Subcutaneous abdominal adipose tissue (tissue), 5 donors: ENCODE measurements at regions not wholly inside any gene's neighbourhood (a gene's known extent, or its start where the extent isn't known, plus 50 kb on each side); places are given as distances from the start of the nearest gene placed in this dataset.
"Not testable (repeated sequence)": the region's sequence is repeated elsewhere in the genome, so short reads cannot be mapped to it uniquely, and the experiment has no call there.

ENCODE experiments used
- H3K27ac ChIP-seq: one replicate; pipeline ENCODE4 v1.7.0; 2013; ENCODE audit warnings: low read depth, mild to moderate bottlenecking, inconsistent platforms, low read length, moderate library complexity
- H3K27me3 ChIP-seq, 5 donors: one replicate each; pipeline ENCODE4 v1.7.0; 2013; ENCODE audit warnings: low read length in 5 of 5, inconsistent platforms in 1 of 5; ENCODE audit not compliant: control insufficient read depth in 5 of 5, insufficient read depth in 4 of 5
- H3K36me3 ChIP-seq, 5 donors: one replicate each; pipeline ENCODE4 v1.7.0; 2013; ENCODE audit warnings: low read length in 5 of 5; ENCODE audit not compliant: control insufficient read depth in 5 of 5, insufficient read depth in 5 of 5
- H3K4me1 ChIP-seq, 5 donors: one replicate each; pipeline ENCODE4 v1.7.0; 2013; ENCODE audit warnings: low read length in 5 of 5, mild to moderate bottlenecking in 3 of 5, moderate library complexity in 1 of 5; ENCODE audit not compliant: control insufficient read depth in 5 of 5, insufficient read depth in 5 of 5
- H3K4me3 ChIP-seq, 5 donors: one replicate each; pipeline ENCODE4 v1.7.0; 2013; ENCODE audit warnings: low read length in 5 of 5, low read depth in 1 of 5
- H3K9ac ChIP-seq, 5 donors: one replicate each; pipeline ENCODE4 v1.7.0; 2013; ENCODE audit warnings: low read length in 5 of 5, mild to moderate bottlenecking in 4 of 5, moderate library complexity in 3 of 5
- H3K9me3 ChIP-seq, 5 donors: one replicate each; pipeline ENCODE4 v1.7.0; 2013; ENCODE audit warnings: low read length in 5 of 5; ENCODE audit not compliant: control insufficient read depth in 5 of 5
- donor health status: healthy.
- donor health status: healthy.
- donor health status: healthy.
- donor health status: healthy.
- donor health status: healthy.

DNA sequence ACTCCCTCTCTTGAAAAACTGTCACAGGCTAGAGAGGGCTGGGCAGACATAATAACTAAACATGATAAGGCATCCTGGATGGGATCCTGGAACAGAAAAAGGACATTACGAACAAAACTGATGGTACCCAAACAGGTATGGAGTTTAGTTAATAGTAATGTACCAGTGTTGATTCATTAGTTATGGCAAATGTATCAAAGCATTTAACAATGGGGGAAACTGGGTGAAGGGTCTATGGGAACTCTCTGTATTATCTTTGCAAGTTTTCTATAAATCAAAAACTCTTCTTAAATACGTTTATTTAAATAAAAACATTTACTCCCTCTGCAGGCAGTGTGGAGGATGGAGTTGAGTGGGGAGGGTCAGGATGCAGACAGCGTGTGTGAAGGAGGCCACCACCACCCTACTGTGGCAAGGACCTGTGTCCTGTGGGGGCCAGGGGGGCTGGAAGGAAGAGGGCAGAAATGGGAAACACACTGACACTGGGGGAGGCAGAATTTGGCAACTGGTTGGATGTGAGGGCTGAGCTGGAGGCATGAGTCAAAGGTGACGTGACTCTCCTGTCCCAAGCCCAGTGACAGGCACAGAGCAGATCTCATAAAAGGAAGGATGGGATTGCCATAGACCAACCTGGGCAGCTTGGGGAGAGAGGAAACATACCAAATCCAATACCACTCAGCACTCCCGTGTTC, 59.6 kb upstream of the ITGA11 start:
- peaks cover 0 to 4% (median 2%) of the 10 kb centered on the region in 5 donors for H3K27me3 ChIP-seq

DNA sequence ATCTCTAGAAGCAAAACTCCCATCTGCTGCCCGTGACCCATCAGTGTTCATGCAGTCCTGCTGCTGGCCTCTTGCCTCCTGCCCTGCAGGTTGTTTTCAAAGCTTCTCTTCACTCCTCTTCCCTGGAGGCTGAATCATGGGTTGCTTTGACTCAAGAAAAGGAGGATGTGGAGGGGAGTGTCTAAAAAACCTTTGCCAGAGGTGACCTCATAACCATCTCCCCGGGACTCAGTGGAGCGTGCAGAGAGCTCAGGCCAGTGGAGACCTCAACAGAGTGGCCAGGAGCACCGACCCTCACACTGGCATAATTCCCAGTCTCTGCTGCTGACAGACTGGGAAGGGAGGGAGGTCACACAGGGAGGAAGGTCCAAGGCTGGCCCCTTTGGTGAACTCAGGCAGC, 60.9 kb upstream of the ITGA11 start:
- no peak overlapping the region for H3K27ac ChIP-seq

More for the DNA sequence above, 59.6 kb upstream of the ITGA11 start:
- Histone ChIP-seq H3K9me3 (no peaks in the 10 kb centered on the region), H3K36me3 (no peaks in the 10 kb centered on the region), H3K27ac (no peak overlapping the region), H3K4me3 (no peak overlapping the region), H3K9ac (no peak overlapping the region), H3K4me1 (peaks cover 4 to 24% (median 7%) of the 10 kb centered on the region in 5 donors)

DNA sequence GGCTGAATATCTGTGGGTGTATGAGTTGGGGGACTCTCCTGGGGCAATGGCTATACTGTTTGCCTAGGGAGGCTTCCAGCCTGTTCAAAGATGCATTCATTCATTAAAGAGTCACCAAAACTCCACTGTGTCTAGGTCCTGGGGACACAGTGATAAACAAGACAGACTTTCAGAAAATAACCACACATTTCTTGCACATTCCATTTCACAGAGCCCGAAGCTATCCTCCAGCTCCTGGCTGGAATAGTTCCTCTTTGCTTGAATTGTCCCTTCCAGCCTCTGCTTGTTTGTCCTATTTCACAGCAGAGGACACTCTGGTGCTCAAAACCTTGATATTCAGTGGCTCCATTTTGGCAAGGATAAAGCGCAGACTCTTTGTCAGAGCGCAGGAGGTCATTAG, 61.7 kb upstream of the ITGA11 start:
- Histone ChIP-seq H3K27ac (no peak overlapping the region), H3K9ac (no peak overlapping the region), H3K4me3 (no peak overlapping the region), H3K36me3 (no peaks in the 10 kb centered on the region), H3K4me1 (peaks cover 0 to 10% (median 0%) of the 10 kb centered on the region in 5 donors), H3K9me3 (no peaks in the 10 kb centered on the region), H3K27me3 (peaks cover 0 to 4% (median 2%) of the 10 kb centered on the region in 5 donors)

More for the DNA sequence above, 60.9 kb upstream of the ITGA11 start:
- Histone ChIP-seq H3K27me3 (peaks cover 0 to 4% (median 2%) of the 10 kb centered on the region in 5 donors), H3K9me3 (no peaks in the 10 kb centered on the region), H3K4me1 (peaks cover 0 to 14% (median 0%) of the 10 kb centered on the region in 5 donors), H3K9ac (no peak overlapping the region), H3K4me3 (no peak overlapping the region), H3K36me3 (no peaks in the 10 kb centered on the region)

DNA sequence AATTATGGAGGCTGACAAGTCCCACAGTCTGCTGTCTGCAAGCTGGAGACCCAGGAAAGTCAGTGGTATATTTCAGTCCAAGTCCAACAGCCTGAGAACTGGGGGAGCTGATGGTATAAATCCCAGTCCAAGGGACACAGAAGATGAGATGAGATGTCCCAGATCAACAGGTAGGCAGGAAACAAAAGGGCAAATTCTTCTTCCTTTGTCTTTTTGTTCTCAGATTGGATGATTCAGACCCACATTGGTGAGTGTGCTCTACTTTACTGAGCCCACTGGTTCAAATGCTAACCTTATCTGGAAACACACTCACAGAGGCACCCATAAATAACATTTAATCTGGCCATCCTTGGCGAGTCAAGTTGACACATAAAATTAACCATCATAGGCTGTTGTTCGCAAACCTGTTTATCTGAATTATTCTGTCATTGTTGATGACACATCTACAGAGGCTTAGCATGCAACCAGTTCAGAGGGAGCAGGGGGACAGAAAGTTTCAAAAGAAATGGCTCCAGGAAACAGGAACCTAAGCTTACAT, 62.7 kb upstream of the ITGA11 start:
- Histone ChIP-seq H3K27ac (no peak overlapping the region), H3K27me3 (peaks cover 0 to 4% (median 2%) of the 10 kb centered on the region in 5 donors), H3K4me3 (no peak overlapping the region)

DNA sequence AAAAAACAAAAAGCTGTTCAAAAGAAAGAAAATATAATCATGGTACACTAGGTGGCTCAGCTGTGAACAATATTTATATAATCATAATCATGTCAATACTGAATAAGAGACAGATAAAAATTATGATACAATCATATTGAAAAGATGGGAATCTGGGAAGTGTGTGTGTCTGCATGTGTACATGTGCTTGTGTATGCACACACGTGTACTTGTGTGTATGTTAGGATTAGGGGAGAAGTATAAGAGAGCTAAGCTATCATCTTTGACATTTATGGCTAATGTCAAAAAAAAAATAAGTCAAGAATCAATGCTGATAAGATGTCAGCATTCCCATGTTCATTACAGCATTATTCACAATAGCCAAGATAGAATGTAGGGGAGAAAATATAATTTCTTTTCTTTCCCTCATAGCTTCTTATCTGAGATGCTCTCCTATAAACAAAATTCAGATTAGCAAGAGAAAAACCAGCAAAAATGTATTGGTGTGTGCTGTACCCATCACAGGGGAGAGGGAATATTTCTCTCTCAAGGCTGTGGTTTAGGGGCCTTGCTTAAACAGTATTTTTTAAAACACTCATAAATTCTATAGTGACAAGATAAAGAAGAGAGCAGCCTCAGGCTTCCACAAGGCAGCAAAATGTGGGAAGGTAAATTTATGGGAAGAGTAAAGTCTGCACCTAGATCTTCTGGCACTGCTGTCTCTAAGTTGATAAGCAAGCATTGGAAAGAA, 63.4 kb upstream of the ITGA11 start:
- peaks cover 0 to 4% (median 2%) of the 10 kb centered on the region in 5 donors for H3K27me3 ChIP-seq
- no peaks in the 10 kb centered on the region for H3K9me3 ChIP-seq
- peaks cover 0 to 13% (median 4%) of the 10 kb centered on the region in 5 donors for H3K4me1 ChIP-seq
- H3K27ac ChIP-seq = no peak overlapping the region
- H3K36me3 ChIP-seq = no peaks in the 10 kb centered on the region
- H3K9ac ChIP-seq = no peak overlapping the region
- no peak overlapping the region for H3K4me3 ChIP-seq

More for the DNA sequence above, 62.7 kb upstream of the ITGA11 start:
- Histone ChIP-seq H3K36me3 (no peaks in the 10 kb centered on the region), H3K9ac (no peak overlapping the region), H3K4me1 (peaks cover 0 to 10% (median 0%) of the 10 kb centered on the region in 5 donors), H3K9me3 (no peaks in the 10 kb centered on the region)

DNA sequence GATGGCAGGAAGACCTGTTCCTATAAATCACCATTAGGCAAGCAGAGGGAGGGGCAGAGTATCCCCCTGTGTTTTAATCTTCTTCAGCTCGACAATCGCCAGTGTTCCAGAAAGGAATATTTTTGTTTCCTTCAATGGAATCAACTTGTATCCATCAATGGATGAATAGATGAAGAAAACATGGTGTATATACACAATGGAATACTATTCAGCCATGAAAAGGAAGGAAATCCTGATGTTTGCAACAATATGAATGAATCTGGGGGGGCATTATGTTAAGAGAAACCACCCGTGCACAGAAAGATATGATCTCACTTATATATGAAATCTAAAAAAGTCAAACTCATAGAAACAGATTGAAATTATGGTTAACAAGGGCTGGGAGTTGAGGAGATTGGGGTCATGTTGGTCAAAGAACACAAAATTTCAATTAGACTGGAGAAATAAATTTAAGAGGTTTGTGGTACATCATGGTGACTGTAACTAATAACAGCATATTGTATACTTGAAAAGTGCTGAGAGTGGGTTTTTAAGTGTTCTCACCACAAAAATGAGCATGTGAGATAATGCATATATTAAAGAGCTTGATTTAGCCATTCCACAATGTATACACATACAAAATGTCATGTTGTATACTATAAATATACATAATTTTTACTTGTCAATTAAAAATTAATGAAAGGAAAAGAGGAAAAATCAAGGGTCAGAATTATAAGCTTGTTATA, 64.2 kb upstream of the ITGA11 start:
- Histone ChIP-seq H3K27ac (no peak overlapping the region), H3K9me3 (no peaks in the 10 kb centered on the region), H3K4me1 (peaks cover 0 to 20% (median 11%) of the 10 kb centered on the region in 5 donors), H3K36me3 (no peaks in the 10 kb centered on the region), H3K4me3 (no peak overlapping the region), H3K27me3 (peaks cover 0 to 4% (median 2%) of the 10 kb centered on the region in 5 donors), H3K9ac (no peak overlapping the region)

DNA sequence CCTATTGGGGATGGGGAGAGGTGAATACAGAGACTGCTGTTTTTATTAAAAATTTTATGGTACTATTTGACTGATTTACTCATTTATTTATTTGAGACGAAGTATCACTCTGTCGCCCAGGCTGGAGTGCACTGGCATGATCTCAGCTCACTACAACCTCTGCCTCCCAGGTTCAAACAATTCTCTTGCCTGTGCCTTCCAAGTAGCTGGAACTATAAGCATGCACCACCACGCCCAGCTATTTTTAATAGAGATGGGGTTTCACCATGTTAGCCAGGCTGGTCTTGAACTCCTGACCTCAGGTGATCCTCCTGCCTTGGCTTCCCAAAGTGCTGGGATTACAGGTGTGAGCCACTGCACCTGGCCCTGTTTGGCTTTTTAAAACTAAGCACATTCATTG, 64.8 kb upstream of the ITGA11 start:
- H3K27me3 ChIP-seq, H3K27ac ChIP-seq, H3K9me3 ChIP-seq, H3K4me3 ChIP-seq, H3K36me3 ChIP-seq, H3K9ac ChIP-seq: not testable (repeated sequence)
- H3K4me1 ChIP-seq = peaks cover 0 to 23% (median 16%) of the 10 kb centered on the region in 5 donors

DNA sequence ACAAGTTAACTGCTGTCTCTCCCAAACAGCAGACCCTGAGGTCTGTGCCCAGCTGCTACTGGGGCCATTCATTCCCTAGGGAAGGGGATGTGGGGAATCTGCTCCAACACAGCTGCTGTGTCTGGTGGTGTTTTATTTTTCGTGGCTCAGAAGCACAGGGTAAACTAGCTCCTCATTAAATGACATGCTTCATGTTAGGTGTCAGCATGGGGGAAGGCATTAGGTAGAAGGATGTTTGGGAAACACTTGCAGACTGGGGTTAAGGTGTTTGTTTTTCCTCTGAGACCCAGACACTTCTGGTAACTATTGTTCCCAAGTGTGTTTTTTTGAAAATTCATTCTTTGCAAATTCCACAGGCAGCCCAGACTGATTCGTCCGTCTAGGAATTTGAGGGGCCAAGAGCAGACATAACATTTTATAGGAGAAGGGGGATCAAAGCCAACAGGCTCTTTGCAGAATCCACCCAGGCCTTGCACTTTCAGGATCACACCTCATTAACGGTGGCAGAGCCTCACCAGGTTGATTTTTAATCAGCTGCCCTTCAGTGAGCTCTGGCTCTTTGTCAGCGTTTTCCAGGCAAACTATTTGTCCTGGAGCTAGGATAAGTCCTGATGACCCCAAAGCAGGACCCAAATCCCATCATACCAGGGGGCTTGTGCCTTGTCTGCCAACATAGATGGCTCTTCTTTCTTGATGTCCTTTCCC, 65.4 kb upstream of the ITGA11 start:
- Histone ChIP-seq H3K9me3 (no peaks in the 10 kb centered on the region), H3K27me3 (peaks cover 0 to 4% (median 2%) of the 10 kb centered on the region in 5 donors), H3K4me1 (peaks cover 0 to 23% (median 16%) of the 10 kb centered on the region in 5 donors), H3K9ac (no peak overlapping the region), H3K36me3 (no peaks in the 10 kb centered on the region), H3K27ac (no peak overlapping the region), H3K4me3 (no peak overlapping the region)

DNA sequence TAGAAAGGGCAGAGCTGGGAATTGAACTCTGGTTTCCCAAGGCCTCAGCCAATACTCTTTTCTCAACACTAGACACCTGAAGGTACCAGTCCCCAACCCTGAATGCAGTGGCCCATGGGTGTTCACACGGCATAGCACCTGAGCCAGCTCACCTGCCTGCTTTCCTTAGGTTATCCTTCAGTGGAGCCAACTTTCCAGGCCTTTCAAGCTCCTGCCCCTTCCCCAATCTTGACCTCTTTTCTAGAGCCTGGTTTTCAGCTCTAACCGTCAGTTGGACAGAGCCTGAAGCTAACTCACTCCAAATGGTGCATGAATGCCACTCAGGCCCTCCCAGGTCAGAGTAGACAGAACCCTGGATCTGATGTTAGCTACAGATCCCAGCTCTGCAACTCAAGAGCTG, 66.1 kb upstream of the ITGA11 start:
- Histone ChIP-seq H3K9ac (no peak overlapping the region), H3K9me3 (no peaks in the 10 kb centered on the region), H3K4me3 (no peak overlapping the region), H3K27ac (no peak overlapping the region), H3K4me1 (peaks cover 0 to 18% (median 16%) of the 10 kb centered on the region in 5 donors), H3K27me3 (peaks cover 0 to 4% (median 2%) of the 10 kb centered on the region in 5 donors), H3K36me3 (no peaks in the 10 kb centered on the region)
